K562 (cell line): ENCODE measurements at regions not wholly inside any gene's neighbourhood (a gene's known extent, or its start where the extent isn't known, plus 50 kb on each side); places are given as distances from the start of the nearest gene placed in this dataset.
"Not testable (repeated sequence)": the region's sequence is repeated elsewhere in the genome, so short reads cannot be mapped to it uniquely, and the experiment has no call there.

ENCODE experiments used
- ADNP ChIP-seq: fragments of 200-800 bp; sonication (Bioruptor generic); IDR thresholded peaks from 2 replicates; pipeline ENCODE4 v1.6.1; 2016; ENCODE audit warnings: missing genetic modification characterization, missing compliant biosample characterization
- CTCF ChIP-seq, 3 experiments: IDR thresholded peaks in 2 of 3; conservative IDR thresholded peaks in 1 of 3; 2 replicates each; pipeline ENCODE4 v1.5.1; 2011 to 2012; ENCODE audit warnings: low read length in 3 of 3, mild to moderate bottlenecking in 3 of 3, control low read depth in 2 of 3, improper control_type of control experiment in 1 of 3, inconsistent platforms in 1 of 3, low read depth in 1 of 3, mixed read lengths in 1 of 3, moderate library complexity in 1 of 3; ENCODE audit not compliant: insufficient read depth in 2 of 3
- EGR1 ChIP-seq: fragments of 450-650 bp; conservative IDR thresholded peaks from 2 replicates; pipeline ENCODE4 v1.6.1; 2017; ENCODE audit warnings: mild to moderate bottlenecking
- MAX ChIP-seq: sonication (generic); formaldehyde crosslinking; IDR thresholded peaks from 2 replicates; pipeline ENCODE4 v1.9.0; 2022; ENCODE audit warnings: mild to moderate bottlenecking, missing genetic modification reagents
- POLR2A ChIP-seq: fragments of 450-650 bp; conservative IDR thresholded peaks from 2 replicates; pipeline ENCODE4 v1.6.1; 2016
- POLR2AphosphoS2 ChIP-seq: IDR thresholded peaks from 2 replicates; pipeline ENCODE4 v1.6.1; 2012; ENCODE audit warnings: low read length, improper control_type of control experiment
- POLR3A ChIP-seq: IDR thresholded peaks from 2 replicates; pipeline ENCODE4 v1.6.1; 2011; ENCODE audit warnings: borderline replicate concordance, mild to moderate bottlenecking, moderate library complexity; ENCODE audit not compliant: insufficient read length, insufficient read depth; ENCODE audit errors: extremely low read depth
- RNF2 ChIP-seq: sonication (generic); IDR thresholded peaks from 2 replicates; pipeline ENCODE4 v1.6.1; 2016
- SMAD1 ChIP-seq: fragments of 150-350 bp; IDR thresholded peaks from 2 replicates; pipeline ENCODE4 v1.6.1; 2014; ENCODE audit warnings: low read length, low read depth; ENCODE audit not compliant: partially characterized antibody
- ZBTB1 ChIP-seq: sonication (generic); formaldehyde crosslinking; IDR thresholded peaks from 2 replicates; pipeline ENCODE4 v1.8.1; 2023; ENCODE audit warnings: missing genetic modification reagents, low read depth, mild to moderate bottlenecking, borderline replicate concordance
- ZFP1 ChIP-seq: fragments of 450-650 bp; formaldehyde crosslinking; IDR thresholded peaks from 2 replicates; pipeline ENCODE4 v1.4.0; 2020; ENCODE audit warnings: mild to moderate bottlenecking, mixed read lengths
- TF ChIP-seq, protein P1 (sequence below): fragments of 450-650 bp; IDR thresholded peaks from 2 replicates; pipeline ENCODE4 v1.6.1; 2018; ENCODE audit not compliant: partially characterized antibody

- TF ChIP-seq, protein P1, sequence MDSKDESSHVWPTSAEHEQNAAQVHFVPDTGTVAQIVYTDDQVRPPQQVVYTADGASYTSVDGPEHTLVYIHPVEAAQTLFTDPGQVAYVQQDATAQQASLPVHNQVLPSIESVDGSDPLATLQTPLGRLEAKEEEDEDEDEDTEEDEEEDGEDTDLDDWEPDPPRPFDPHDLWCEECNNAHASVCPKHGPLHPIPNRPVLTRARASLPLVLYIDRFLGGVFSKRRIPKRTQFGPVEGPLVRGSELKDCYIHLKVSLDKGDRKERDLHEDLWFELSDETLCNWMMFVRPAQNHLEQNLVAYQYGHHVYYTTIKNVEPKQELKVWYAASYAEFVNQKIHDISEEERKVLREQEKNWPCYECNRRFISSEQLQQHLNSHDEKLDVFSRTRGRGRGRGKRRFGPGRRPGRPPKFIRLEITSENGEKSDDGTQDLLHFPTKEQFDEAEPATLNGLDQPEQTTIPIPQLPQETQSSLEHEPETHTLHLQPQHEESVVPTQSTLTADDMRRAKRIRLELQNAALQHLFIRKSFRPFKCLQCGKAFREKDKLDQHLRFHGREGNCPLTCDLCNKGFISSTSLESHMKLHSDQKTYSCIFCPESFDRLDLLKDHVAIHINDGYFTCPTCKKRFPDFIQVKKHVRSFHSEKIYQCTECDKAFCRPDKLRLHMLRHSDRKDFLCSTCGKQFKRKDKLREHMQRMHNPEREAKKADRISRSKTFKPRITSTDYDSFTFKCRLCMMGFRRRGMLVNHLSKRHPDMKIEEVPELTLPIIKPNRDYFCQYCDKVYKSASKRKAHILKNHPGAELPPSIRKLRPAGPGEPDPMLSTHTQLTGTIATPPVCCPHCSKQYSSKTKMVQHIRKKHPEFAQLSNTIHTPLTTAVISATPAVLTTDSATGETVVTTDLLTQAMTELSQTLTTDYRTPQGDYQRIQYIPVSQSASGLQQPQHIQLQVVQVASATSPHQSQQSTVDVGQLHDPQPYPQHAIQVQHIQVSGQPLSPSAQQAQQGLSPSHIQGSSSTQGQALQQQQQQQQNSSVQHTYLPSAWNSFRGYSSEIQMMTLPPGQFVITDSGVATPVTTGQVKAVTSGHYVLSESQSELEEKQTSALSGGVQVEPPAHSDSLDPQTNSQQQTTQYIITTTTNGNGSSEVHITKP = not testable (repeated sequence)
- TF ChIP-seq POLR3A; POLR2A; ADNP (tag); MAX; ZFP1 (CRISPR knock-in tag); ZBTB1 (CRISPR knock-in tag); EGR1; POLR2AphosphoS2; SMAD1; CTCF (IDR thresholded peaks at IDR 0.05 in 2 of 3, conservative IDR thresholded peaks at IDR 0.05 in 1 of 3; ENCODE audit: insufficient read depth in 2 of 3, low read depth in 1 of 3, low read length in 3 of 3); RNF2: not testable (repeated sequence)
Observed at GRCh38 chr6:1156411-1156810, 155.5 kb upstream of the FOXQ1 start.
